ENCODE measurements at regions not wholly inside any gene's neighbourhood (a gene's known extent, or its start where the extent isn't known, plus 50 kb on each side); places are given as distances from the start of the nearest gene placed in this dataset.

GRCh38 chr1:39088658-39089057, 62.5 kb downstream of the NDUFS5 start:
- no peak for TF ChIP-seq POLR2A (IDR thresholded peaks at IDR 0.05)
- TF ChIP-seq, protein P1, sequence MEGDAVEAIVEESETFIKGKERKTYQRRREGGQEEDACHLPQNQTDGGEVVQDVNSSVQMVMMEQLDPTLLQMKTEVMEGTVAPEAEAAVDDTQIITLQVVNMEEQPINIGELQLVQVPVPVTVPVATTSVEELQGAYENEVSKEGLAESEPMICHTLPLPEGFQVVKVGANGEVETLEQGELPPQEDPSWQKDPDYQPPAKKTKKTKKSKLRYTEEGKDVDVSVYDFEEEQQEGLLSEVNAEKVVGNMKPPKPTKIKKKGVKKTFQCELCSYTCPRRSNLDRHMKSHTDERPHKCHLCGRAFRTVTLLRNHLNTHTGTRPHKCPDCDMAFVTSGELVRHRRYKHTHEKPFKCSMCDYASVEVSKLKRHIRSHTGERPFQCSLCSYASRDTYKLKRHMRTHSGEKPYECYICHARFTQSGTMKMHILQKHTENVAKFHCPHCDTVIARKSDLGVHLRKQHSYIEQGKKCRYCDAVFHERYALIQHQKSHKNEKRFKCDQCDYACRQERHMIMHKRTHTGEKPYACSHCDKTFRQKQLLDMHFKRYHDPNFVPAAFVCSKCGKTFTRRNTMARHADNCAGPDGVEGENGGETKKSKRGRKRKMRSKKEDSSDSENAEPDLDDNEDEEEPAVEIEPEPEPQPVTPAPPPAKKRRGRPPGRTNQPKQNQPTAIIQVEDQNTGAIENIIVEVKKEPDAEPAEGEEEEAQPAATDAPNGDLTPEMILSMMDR (IDR thresholded peaks at IDR 0.05): no peak
- H3K36me3 ChIP-seq: no peaks in the 10 kb centered on the region
- peaks cover 0 to 45% (median 12%) of the 10 kb centered on the region in 12 donors for H3K4me1 ChIP-seq
- intact Hi-C loops (cut with DNase I): loop anchor here in 3 of 10 donors (10.0 kb wide), 2 partner anchors 224 to 234 kb away; partner anchors contain the start of gene RRAGC (in 2 of the 3)
- 82 to 90% (median 84%) methylated on average over 3 of the region's 3 CpGs for WGBS, 4 donors
- ATAC-seq (no peak), DNase-seq (no peak)
- no peaks in the 10 kb centered on the region for H3K27me3 ChIP-seq
- no peaks in the 10 kb centered on the region for H3K9me3 ChIP-seq
- no peak overlapping the region for H3K4me3 ChIP-seq
- no peak overlapping the region for H3K27ac ChIP-seq

DNA sequence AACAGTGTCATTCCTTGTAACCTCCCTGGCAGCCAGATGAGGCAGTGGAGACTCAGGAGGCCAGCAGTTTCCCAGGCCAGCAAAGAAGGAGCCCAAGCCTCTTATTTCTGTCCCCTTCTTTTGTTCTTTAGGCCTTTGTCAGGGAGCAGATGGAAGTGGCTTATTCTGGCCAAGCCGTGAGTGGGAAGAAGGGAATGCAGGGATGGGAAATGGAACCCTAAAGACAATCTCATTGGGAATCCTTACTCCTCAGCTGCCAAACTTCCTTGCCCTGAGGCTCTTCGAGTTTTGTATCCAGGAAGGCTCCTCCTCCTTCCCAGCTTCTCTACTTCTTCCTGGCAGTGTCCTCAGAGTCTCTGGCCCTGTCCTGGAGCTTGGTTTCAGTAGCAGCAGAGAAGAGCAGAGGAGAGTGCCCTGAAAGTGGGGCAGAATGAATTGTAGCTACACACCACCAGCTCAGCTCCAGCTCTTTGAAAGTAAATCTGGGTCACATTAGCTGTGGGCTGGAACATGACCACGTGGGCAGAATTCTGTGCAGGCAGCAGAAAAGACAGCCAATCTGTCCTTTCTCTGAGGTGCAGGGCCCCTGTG, 63.9 kb downstream of the NDUFS5 start:
- intact Hi-C loops (cut with DNase I): loop anchor here in 7 of 10 donors (2.0 to 10.0 kb wide), 9 partner anchors 63 to 645 kb away; partner anchors contain the start of genes RRAGC (in 3 of the 7), MYCBP (in 2 of the 7), NDUFS5 (in 1 of the 7) and PPIE (in 1 of the 7)
- Histone ChIP-seq H3K27ac (peak overlapping the region in 6 of 12 donors; percentile 6 to 57 (median 38)), H3K36me3 (no peaks in the 10 kb centered on the region)

GRCh38 chr1:39090757-39091380, 64.7 kb downstream of the NDUFS5 start:
- peaks cover 0 to 45% (median 12%) of the 10 kb centered on the region in 12 donors for H3K4me1 ChIP-seq
- no peaks in the 10 kb centered on the region for H3K36me3 ChIP-seq
- no peaks in the 10 kb centered on the region for H3K9me3 ChIP-seq
- peak overlapping the region in 2 of 12 donors; percentile 46 to 57 for H3K27ac ChIP-seq
- H3K4me3 ChIP-seq: no peak overlapping the region
- TF ChIP-seq, protein P1 (IDR thresholded peaks at IDR 0.05): no peak
- TF ChIP-seq POLR2A (IDR thresholded peaks at IDR 0.05): no peak
- 91 to 98% (median 94%) methylated on average over 3 of the region's 3 CpGs for WGBS, 4 donors
- DNase-seq (no peak), ATAC-seq (no peak)
- H3K27me3 ChIP-seq: no peaks in the 10 kb centered on the region
- intact Hi-C loops (cut with DNase I): loop anchor here in 5 of 10 donors (2.0 to 10.0 kb wide), 7 partner anchors 64 to 644 kb away; partner anchors contain the start of genes MYCBP (in 2 of the 5), NDUFS5 (in 1 of the 5), PPIE (in 1 of the 5) and RRAGC (in 1 of the 5)

More for the DNA sequence above, 63.9 kb downstream of the NDUFS5 start:
- TF ChIP-seq POLR2A (IDR thresholded peaks at IDR 0.05): no peak
- TF ChIP-seq, protein P1 (IDR thresholded peaks at IDR 0.05): no peak
- Histone ChIP-seq H3K4me3 (no peak overlapping the region), H3K4me1 (peaks cover 0 to 45% (median 12%) of the 10 kb centered on the region in 12 donors), H3K9me3 (no peaks in the 10 kb centered on the region), H3K27me3 (no peaks in the 10 kb centered on the region)
- ATAC-seq: peak in 1 of 4 donors; percentile 25
- no peak for DNase-seq
- 49 to 79% (median 57%) methylated on average over 3 of the region's 3 CpGs for WGBS, 4 donors
